HepG2 (cell line): ENCODE measurements at regions not wholly inside any gene's neighbourhood (a gene's known extent, or its start where the extent isn't known, plus 50 kb on each side); places are given as distances from the start of the nearest gene placed in this dataset.

Source experiments
- ATAC-seq: fragments of 200-7000 bp; cut with Tn5 transposase; 3 replicates; pipeline ENCODE4 v1.9.1; 2020; ENCODE audit warnings: mild to moderate bottlenecking, moderate library complexity
- BruUV-seq: library from RNA; stranded (reverse); fragments of 400-500 nt; replicated peaks from 2 replicates; lab custom pipeline; 2021; lab: Mats Ljungman, UMichigan
- CTCF ChIA-PET: fragments of 300-600 bp; formaldehyde crosslinking; extraction: SDS; loops from one replicate; lab custom pipeline; 2021; ENCODE audit warnings: low total read pairs, inconsistent platforms, low intra/inter-chr PET ratio; lab: Yijun Ruan, JAX
- POLR2A ChIA-PET: fragments of 350-600 bp; sonication (Branson Sonifier 250); formaldehyde crosslinking; loops from one replicate; lab custom pipeline; 2020; ENCODE audit warnings: antibody characterized with exemption, inconsistent platforms; lab: Yijun Ruan, JAX
- DNase-seq: peaks from one replicate; pipeline ENCODE4 v3.0.0-alpha.2; 2015; ENCODE audit warnings: low spot score
- FAIRE-seq: peaks from 3 replicates; lab custom pipeline; 2011; peaks lifted over from hg19 to GRCh38; lab: Jason Lieb, UNC
- H2AFZ ChIP-seq: one replicate; pipeline ENCODE4 v1.6.1; 2011; ENCODE audit warnings: low read length, inconsistent platforms
- H3K27ac ChIP-seq: fragments of 300-600 bp; 3 replicates; pipeline ENCODE4 v1.8.0; 2011; ENCODE audit warnings: mixed run types, mild to moderate bottlenecking, mixed read lengths, low read length, inconsistent platforms; ENCODE audit not compliant: insufficient read depth; ENCODE audit errors: extremely low read length
- H3K27me3 ChIP-seq, 2 experiments: fragments of 200-600 bp in 1 of 2; 2 replicates in 1 of 2; 3 replicates in 1 of 2; pipeline versions ENCODE4 v1.6.0 to v1.8.0; 2011; ENCODE audit warnings: low read length in 2 of 2, mild to moderate bottlenecking in 2 of 2, moderate library complexity in 2 of 2, inconsistent platforms in 1 of 2; ENCODE audit not compliant: insufficient read depth in 2 of 2, control insufficient read depth in 1 of 2
- H3K36me3 ChIP-seq, 2 experiments: fragments of 200-600 bp in 1 of 2; replicated peaks in 1 of 2; 2 replicates in 1 of 2; 3 replicates in 1 of 2; pipeline versions ENCODE4 v1.5.1 to v1.8.0; 2011; ENCODE audit warnings: low read length in 2 of 2, inconsistent platforms in 1 of 2; ENCODE audit not compliant: insufficient read depth in 2 of 2, control insufficient read depth in 1 of 2
- H3K4me1 ChIP-seq: 2 replicates; pipeline ENCODE4 v1.5.1; 2012; ENCODE audit warnings: low read length, inconsistent platforms; ENCODE audit not compliant: insufficient read depth
- H3K4me2 ChIP-seq: 2 replicates; pipeline ENCODE4 v1.6.0; 2011; ENCODE audit warnings: low read depth, low read length, inconsistent platforms
- H3K4me3 ChIP-seq, 3 experiments: fragments of 200-600 bp in 1 of 3; sonication (generic), shearing (Covaris generic) in 1 of 3; replicated peaks in 1 of 3; 2 replicates each; pipeline ENCODE4 v1.5.1; 2011 to 2016; ENCODE audit warnings: low read length in 3 of 3, inconsistent platforms in 2 of 3, low read depth in 2 of 3, mild to moderate bottlenecking in 2 of 3, control low read depth in 1 of 3, mixed read lengths in 1 of 3; ENCODE audit not compliant: insufficient read depth in 1 of 3
- H3K79me2 ChIP-seq: one replicate; pipeline ENCODE4 v1.6.1; 2011; ENCODE audit warnings: low read length, inconsistent platforms; ENCODE audit not compliant: insufficient read depth
- H3K9ac ChIP-seq: 2 replicates; pipeline ENCODE4 v1.6.0; 2011; ENCODE audit warnings: mild to moderate bottlenecking, low read depth, low read length, inconsistent platforms; ENCODE audit not compliant: insufficient read depth
- H3K9me3 ChIP-seq: 2 replicates; pipeline ENCODE4 v1.5.1; 2012; ENCODE audit warnings: mild to moderate bottlenecking, low read length
- H4K20me1 ChIP-seq: 2 replicates; pipeline ENCODE4 v1.6.0; 2011; ENCODE audit warnings: inconsistent platforms, mild to moderate bottlenecking, low read length, moderate library complexity; ENCODE audit not compliant: insufficient read depth
- AHDC1 ChIP-seq: sonication (generic); formaldehyde crosslinking; IDR thresholded peaks from 2 replicates; pipeline ENCODE4 v1.5.1; 2020; ENCODE audit warnings: mild to moderate bottlenecking, missing genetic modification reagents, borderline replicate concordance
- AKAP8 ChIP-seq: sonication (generic); formaldehyde crosslinking; IDR thresholded peaks from 2 replicates; pipeline ENCODE4 v1.5.1; 2020; ENCODE audit warnings: mild to moderate bottlenecking, missing genetic modification reagents
- ATF1 ChIP-seq: IDR thresholded peaks from 2 replicates; pipeline ENCODE4 v1.6.1; 2016; ENCODE audit warnings: mild to moderate bottlenecking, control low read depth
- CREB1 ChIP-seq, 2 experiments: fragments of 450-650 bp in 1 of 2; IDR thresholded peaks; 2 replicates each; pipeline ENCODE4 v1.6.1; 2016 to 2017; ENCODE audit warnings: control low read depth in 1 of 2, mild to moderate bottlenecking in 1 of 2, missing compliant biosample characterization in 1 of 2, missing genetic modification characterization in 1 of 2
- CSRNP2 ChIP-seq: sonication (generic); formaldehyde crosslinking; conservative IDR thresholded peaks from 2 replicates; pipeline ENCODE4 v1.8.0; 2022; ENCODE audit warnings: low read depth, missing genetic modification reagents
- HBP1 ChIP-seq: IDR thresholded peaks from 2 replicates; pipeline ENCODE4 v1.6.1; 2016; ENCODE audit warnings: low read depth, control low read depth
- ZBTB42 ChIP-seq: sonication (generic); formaldehyde crosslinking; IDR thresholded peaks from 2 replicates; pipeline ENCODE4 v1.5.0; 2020; ENCODE audit warnings: mild to moderate bottlenecking, missing genetic modification reagents
- ZNF510 ChIP-seq: sonication (generic); formaldehyde crosslinking; IDR thresholded peaks from 2 replicates; pipeline ENCODE4 v1.4.0; 2020; ENCODE audit warnings: low read depth, mild to moderate bottlenecking, missing genetic modification reagents
- WGBS: methylation state at CpG from one replicate; pipeline ENCODE4 v1.1.6; 2017; ENCODE audit warnings: low lambda C conversion rate; 5-methylcytosine and 5-hydroxymethylcytosine counted together
- in situ Hi-C: cut with HindIII; loops from 2 replicates; pipeline ENCODE4 v1.10.0; 2017; ENCODE audit warnings: low pct_unique_long_range_greater_than_20kb; ENCODE audit not compliant: extremely low pct_ligation_motif_present
- intact Hi-C: fragments of 100-400 bp; cut with micrococcal nuclease; formaldehyde crosslinking; loops from one replicate; pipeline ENCODE4 v1.10.0; 2022; ENCODE audit not compliant: unreplicated experiment

DNA sequence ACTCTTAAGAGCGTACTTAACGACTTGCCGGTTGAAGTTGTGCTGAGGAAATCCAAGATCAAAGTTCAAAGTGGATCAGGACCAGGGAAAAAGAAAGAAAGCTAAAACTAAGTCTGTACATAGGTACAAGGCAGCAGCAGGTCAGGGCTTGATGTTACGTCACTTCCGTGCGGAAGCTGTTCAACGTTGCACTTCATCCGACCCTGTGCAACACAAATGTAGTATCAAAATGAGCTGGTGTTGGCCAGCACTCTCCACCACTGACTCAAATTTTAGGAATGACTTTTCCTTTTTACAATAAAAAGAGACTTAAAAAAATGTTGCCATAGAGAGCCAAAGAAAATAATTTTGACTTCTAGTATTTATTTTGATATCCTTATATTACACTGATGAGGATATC lies 1315.4 kb downstream of the EFNB2 start:
- TF ChIP-seq CREB1 (IDR thresholded peaks at IDR 0.05) (0 out of 2 replicates have a peak, but pooled peaks have one; percentile 18), CREB1 (CRISPR knock-in tag; IDR thresholded peaks at IDR 0.05) (no peak), AHDC1 (CRISPR knock-in tag) (no peak)
- H3K27me3 ChIP-seq: no peaks in the 10 kb centered on the region
- H3K4me1 ChIP-seq: no peaks in the 10 kb centered on the region
- H3K79me2 ChIP-seq: no peaks in the 10 kb centered on the region
- no peaks in the 10 kb centered on the region for H4K20me1 ChIP-seq
- peaks cover 29% of the 10 kb centered on the region for H3K9me3 ChIP-seq
- ChIA-PET POLR2A (no interaction called here), CTCF (no interaction called here)
- in situ Hi-C loops: no loop called here
- no peak overlapping the region for H3K4me2 ChIP-seq
- H3K4me3 ChIP-seq: no peak overlapping the region
- no peak overlapping the region for H3K9ac ChIP-seq
- 34% methylated on average over 8 of the region's 8 CpGs for WGBS
- H3K27ac ChIP-seq: no peak overlapping the region
- no peak for ATAC-seq
- intact Hi-C loops: no loop called here
- no peaks in the 10 kb centered on the region for H3K36me3 ChIP-seq
- BruUV-seq: no TSS peak
- DNase-seq: no peak
- no peak overlapping the region for H2AFZ ChIP-seq
- FAIRE-seq: no peak

DNA sequence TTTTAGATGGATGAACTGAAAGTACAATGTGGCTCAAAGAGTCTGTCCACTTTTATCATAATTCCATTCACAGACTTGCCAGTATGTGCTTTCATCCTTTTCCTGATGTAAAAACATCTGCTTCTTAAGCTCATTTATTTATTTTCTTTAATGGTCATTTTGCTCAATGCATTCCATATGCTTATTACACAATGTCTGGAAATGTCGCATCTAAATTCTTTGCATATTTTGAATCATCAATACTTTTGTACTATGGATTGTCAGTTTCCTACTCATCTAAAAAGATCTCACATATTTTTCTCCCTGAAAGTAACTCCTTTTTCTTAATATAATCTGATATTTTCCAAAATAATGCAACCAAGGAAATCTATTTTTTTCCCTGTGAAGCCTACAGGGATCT lies 1315.8 kb downstream of the EFNB2 start:
- in situ Hi-C loops: no loop called here
- Histone ChIP-seq H3K4me2 (no peak overlapping the region), H3K9ac (no peak overlapping the region), H3K4me1 (no peaks in the 10 kb centered on the region), H3K4me3 (no peak overlapping the region)
- DNase-seq: no peak
- 89% methylated on average over 1 of the region's 1 CpG for WGBS
- no peak for ATAC-seq
- TF ChIP-seq CSRNP2 (CRISPR knock-in tag) (no peak), ZNF510 (no peak), HBP1 (CRISPR knock-in tag) (no peak), ATF1 (CRISPR knock-in tag) (no peak), AKAP8 (CRISPR knock-in tag) (no peak), ZBTB42 (CRISPR knock-in tag) (no peak)
- TF ChIP-seq, all 625 proteins: peak for 0
- ChIA-PET POLR2A (no interaction called here), CTCF (no interaction called here)
- Histone ChIP-seq H3K36me3 (no peaks in the 10 kb centered on the region), H3K27me3 (no peaks in the 10 kb centered on the region), H3K79me2 (no peaks in the 10 kb centered on the region), H4K20me1 (no peaks in the 10 kb centered on the region), H3K27ac (no peak overlapping the region), H2AFZ (no peak overlapping the region), H3K9me3 (peaks cover 25% of the 10 kb centered on the region)
- intact Hi-C loops: no loop called here
- no TSS peak for BruUV-seq
- FAIRE-seq: no peak
